ENCODE measurements at regions not wholly inside any gene's neighbourhood (a gene's known extent, or its start where the extent isn't known, plus 50 kb on each side); places are given as distances from the start of the nearest gene placed in this dataset.

GRCh38 chr13:110965038-110965754 is 50.3 kb upstream of the ANKRD10 start:
- DNase-seq (ENCODE audit: low read depth): no peak
- TF ChIP-seq, protein P1, sequence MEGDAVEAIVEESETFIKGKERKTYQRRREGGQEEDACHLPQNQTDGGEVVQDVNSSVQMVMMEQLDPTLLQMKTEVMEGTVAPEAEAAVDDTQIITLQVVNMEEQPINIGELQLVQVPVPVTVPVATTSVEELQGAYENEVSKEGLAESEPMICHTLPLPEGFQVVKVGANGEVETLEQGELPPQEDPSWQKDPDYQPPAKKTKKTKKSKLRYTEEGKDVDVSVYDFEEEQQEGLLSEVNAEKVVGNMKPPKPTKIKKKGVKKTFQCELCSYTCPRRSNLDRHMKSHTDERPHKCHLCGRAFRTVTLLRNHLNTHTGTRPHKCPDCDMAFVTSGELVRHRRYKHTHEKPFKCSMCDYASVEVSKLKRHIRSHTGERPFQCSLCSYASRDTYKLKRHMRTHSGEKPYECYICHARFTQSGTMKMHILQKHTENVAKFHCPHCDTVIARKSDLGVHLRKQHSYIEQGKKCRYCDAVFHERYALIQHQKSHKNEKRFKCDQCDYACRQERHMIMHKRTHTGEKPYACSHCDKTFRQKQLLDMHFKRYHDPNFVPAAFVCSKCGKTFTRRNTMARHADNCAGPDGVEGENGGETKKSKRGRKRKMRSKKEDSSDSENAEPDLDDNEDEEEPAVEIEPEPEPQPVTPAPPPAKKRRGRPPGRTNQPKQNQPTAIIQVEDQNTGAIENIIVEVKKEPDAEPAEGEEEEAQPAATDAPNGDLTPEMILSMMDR (IDR thresholded peaks at IDR 0.05; ENCODE audit: control insufficient read depth, extremely low read depth, insufficient read depth): no peak
- H3K4me3 ChIP-seq (ENCODE audit: low read depth, low read length): no peak overlapping the region
